Calu3 (cell line): ENCODE measurements at regions not wholly inside any gene's neighbourhood (a gene's known extent, or its start where the extent isn't known, plus 50 kb on each side); places are given as distances from the start of the nearest gene placed in this dataset.

Source experiments
- BruUV-seq: library from RNA; stranded (reverse); fragments of 400-500 nt; replicated peaks from 2 replicates; lab custom pipeline; 2021; lab: Mats Ljungman, UMichigan
- CTCF ChIA-PET: fragments of 300-600 bp; sonication (Branson Sonifier 250); formaldehyde crosslinking; loops from one replicate; lab custom pipeline; 2022; ENCODE audit warnings: antibody characterized with exemption; lab: Charles Lee
- DNase-seq: peaks from one replicate; pipeline ENCODE4 v3.0.0; 2022
- H3K27ac Mint-ChIP-seq: one replicate; pipeline ENCODE4 v1.8.0; 2022; ENCODE audit warnings: mixed read lengths; ENCODE audit not compliant: unreplicated experiment
- H3K27me3 Mint-ChIP-seq: one replicate; pipeline ENCODE4 v1.8.0; 2022; ENCODE audit warnings: mixed read lengths; ENCODE audit not compliant: unreplicated experiment
- H3K36me3 Mint-ChIP-seq: one replicate; pipeline ENCODE4 v1.8.0; 2022; ENCODE audit warnings: mild to moderate bottlenecking, moderate library complexity, mixed read lengths; ENCODE audit not compliant: insufficient read depth, unreplicated experiment
- H3K4me1 Mint-ChIP-seq: one replicate; pipeline ENCODE4 v1.8.0; 2022; ENCODE audit warnings: mild to moderate bottlenecking, low read depth, mixed read lengths; ENCODE audit not compliant: unreplicated experiment
- H3K4me3 Mint-ChIP-seq: one replicate; pipeline ENCODE4 v1.8.0; 2022; ENCODE audit warnings: mild to moderate bottlenecking, low read depth, moderate library complexity, mixed read lengths; ENCODE audit not compliant: unreplicated experiment
- H3K9me3 Mint-ChIP-seq: one replicate; pipeline ENCODE4 v1.8.0; 2022; ENCODE audit warnings: low read depth, mixed read lengths; ENCODE audit not compliant: unreplicated experiment
- CTCF ChIP-seq: fragments of 200-600 bp; IDR thresholded peaks from one replicate; pipeline ENCODE4 v1.8.0; 2022; ENCODE audit warnings: antibody characterized with exemption; ENCODE audit not compliant: unreplicated experiment
- intact Hi-C: fragments of 100-400 bp; cut with micrococcal nuclease; formaldehyde crosslinking; loops from one replicate; pipeline ENCODE4 v1.10.0; 2022; ENCODE audit not compliant: unreplicated experiment

GRCh38 chrX:144335402-144335801 lies 451.5 kb downstream of the UBE2NL start:
- Mint-ChIP-seq H3K27me3 (no peaks in the 10 kb centered on the region), H3K27ac (no peak overlapping the region), H3K36me3 (no peaks in the 10 kb centered on the region), H3K9me3 (peaks cover 11% of the 10 kb centered on the region), H3K4me3 (no peak overlapping the region), H3K4me1 (no peaks in the 10 kb centered on the region)
- intact Hi-C loops = no loop called here
- TF ChIP-seq CTCF = no peak
- BruUV-seq = no TSS peak
- DNase-seq = no peak
- CTCF ChIA-PET = interaction anchor here (0.6 kb wide), 1 partner anchor 1284 kb away, joined by 3 read pairs; no protein-coding TSS in a partner anchor

- H3K27me3 Mint-ChIP-seq = no peaks in the 10 kb centered on the region
- BruUV-seq = no TSS peak
- no peak for DNase-seq
- H3K4me3 Mint-ChIP-seq = no peak overlapping the region
- no peak for TF ChIP-seq CTCF
- intact Hi-C loops = no loop called here
- H3K9me3 Mint-ChIP-seq = peaks cover 8% of the 10 kb centered on the region
- no peak overlapping the region for H3K27ac Mint-ChIP-seq
- CTCF ChIA-PET = no interaction called here
- H3K4me1 Mint-ChIP-seq = no peaks in the 10 kb centered on the region
- no peaks in the 10 kb centered on the region for H3K36me3 Mint-ChIP-seq
Observed at GRCh38 chrX:144379156-144379555, 495.3 kb downstream of the UBE2NL start.

- H3K27me3 Mint-ChIP-seq = no peaks in the 10 kb centered on the region
- no peak for DNase-seq
- TF ChIP-seq CTCF = no peak
- intact Hi-C loops = no loop called here
- H3K36me3 Mint-ChIP-seq = no peaks in the 10 kb centered on the region
- CTCF ChIA-PET = no interaction called here
- no peak overlapping the region for H3K4me3 Mint-ChIP-seq
- H3K27ac Mint-ChIP-seq = no peak overlapping the region
- no peaks in the 10 kb centered on the region for H3K9me3 Mint-ChIP-seq
- BruUV-seq = no TSS peak
- H3K4me1 Mint-ChIP-seq = no peaks in the 10 kb centered on the region
Observed at GRCh38 chrX:144388738-144389137, 504.9 kb downstream of the UBE2NL start.
